ENCODE measurements at regions not wholly inside any gene's neighbourhood (a gene's known extent, or its start where the extent isn't known, plus 50 kb on each side); places are given as distances from the start of the nearest gene placed in this dataset.

DNA sequence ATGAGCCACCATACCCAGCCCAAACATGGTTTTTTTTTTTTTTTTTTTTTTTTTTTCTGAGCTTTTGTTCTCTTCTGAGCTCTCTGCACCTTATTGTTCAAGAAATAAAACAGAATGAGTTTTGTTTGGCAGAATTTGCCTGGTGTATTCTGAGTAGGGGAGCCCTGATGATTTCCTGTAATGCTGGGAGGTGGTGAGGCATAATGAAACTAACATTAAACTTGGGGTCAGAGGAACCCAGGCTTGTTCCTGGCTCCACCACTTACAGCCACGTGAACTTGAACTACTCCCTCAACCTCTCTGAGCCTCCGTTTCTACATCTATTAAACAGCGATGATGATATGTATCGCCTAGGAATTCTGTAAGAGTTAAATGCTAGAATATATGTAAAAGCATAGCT, 276.3 kb upstream of the CRY1 start:
- TF ChIP-seq, protein P1, sequence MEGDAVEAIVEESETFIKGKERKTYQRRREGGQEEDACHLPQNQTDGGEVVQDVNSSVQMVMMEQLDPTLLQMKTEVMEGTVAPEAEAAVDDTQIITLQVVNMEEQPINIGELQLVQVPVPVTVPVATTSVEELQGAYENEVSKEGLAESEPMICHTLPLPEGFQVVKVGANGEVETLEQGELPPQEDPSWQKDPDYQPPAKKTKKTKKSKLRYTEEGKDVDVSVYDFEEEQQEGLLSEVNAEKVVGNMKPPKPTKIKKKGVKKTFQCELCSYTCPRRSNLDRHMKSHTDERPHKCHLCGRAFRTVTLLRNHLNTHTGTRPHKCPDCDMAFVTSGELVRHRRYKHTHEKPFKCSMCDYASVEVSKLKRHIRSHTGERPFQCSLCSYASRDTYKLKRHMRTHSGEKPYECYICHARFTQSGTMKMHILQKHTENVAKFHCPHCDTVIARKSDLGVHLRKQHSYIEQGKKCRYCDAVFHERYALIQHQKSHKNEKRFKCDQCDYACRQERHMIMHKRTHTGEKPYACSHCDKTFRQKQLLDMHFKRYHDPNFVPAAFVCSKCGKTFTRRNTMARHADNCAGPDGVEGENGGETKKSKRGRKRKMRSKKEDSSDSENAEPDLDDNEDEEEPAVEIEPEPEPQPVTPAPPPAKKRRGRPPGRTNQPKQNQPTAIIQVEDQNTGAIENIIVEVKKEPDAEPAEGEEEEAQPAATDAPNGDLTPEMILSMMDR (conservative IDR thresholded peaks at IDR 0.05; ENCODE audit: low read depth, low read length): no peak
- TF ChIP-seq EZH2 (IDR thresholded peaks at IDR 0.05; ENCODE audit: borderline replicate concordance, low read depth, low read length, poor library complexity, severe bottlenecking): no peak
- Histone ChIP-seq H3K27ac (ENCODE audit: low read depth, low read length, poor library complexity, severe bottlenecking) (no peak overlapping the region), H3K9me3 (ENCODE audit: low read depth, low read length, poor library complexity, severe bottlenecking) (no peaks in the 10 kb centered on the region), H3K36me3 (ENCODE audit: insufficient read depth, low read length, poor library complexity, severe bottlenecking) (no peaks in the 10 kb centered on the region), H3K4me1 (ENCODE audit: insufficient read depth, low read length, poor library complexity, severe bottlenecking) (peaks cover 54% of the 10 kb centered on the region), H3K4me3 (ENCODE audit: low read depth, low read length, poor library complexity, severe bottlenecking) (no peak overlapping the region), H3K27me3 (replicated peaks; ENCODE audit: insufficient read depth, low read depth, low read length, poor library complexity) (no peaks in the 10 kb centered on the region)
- intact Hi-C loops (cut with micrococcal nuclease; ENCODE audit: unreplicated experiment): loop anchor here (5.0 kb wide), 1 partner anchor 47 kb away; no protein-coding TSS in a partner anchor
- CTCF ChIA-PET: no interaction called here
- no TSS peak for BruUV-seq (replicated peaks)
- no peak for DNase-seq (ENCODE audit: low spot score)
- POLR2A ChIA-PET (ENCODE audit: low non-redundant PET): no interaction called here

DNA sequence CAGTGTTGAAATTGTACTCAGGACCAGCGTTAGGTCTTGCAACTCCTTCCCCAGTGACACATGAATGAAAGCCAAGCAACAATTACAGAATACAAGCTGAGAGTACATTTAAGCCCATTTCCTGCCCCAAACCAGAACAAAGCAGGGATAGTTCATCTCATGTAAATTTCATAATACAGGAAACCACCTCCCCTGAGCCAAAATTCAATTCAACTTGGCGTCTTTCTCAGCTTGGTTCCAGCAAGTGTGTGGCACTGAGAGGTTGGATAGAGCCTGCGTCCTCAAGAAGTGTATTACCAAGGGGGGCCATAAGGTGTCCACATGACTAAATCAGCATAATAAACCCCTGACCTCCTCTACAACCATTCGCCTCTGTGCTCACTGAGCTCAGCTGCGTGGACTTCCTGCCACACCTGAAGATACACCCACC, 278.9 kb upstream of the CRY1 start:
- Histone ChIP-seq H3K27ac (ENCODE audit: low read depth, low read length, poor library complexity, severe bottlenecking) (no peak overlapping the region), H3K9me3 (ENCODE audit: low read depth, low read length, poor library complexity, severe bottlenecking) (no peaks in the 10 kb centered on the region), H3K4me3 (ENCODE audit: low read depth, low read length, poor library complexity, severe bottlenecking) (no peak overlapping the region), H3K36me3 (ENCODE audit: insufficient read depth, low read length, poor library complexity, severe bottlenecking) (no peaks in the 10 kb centered on the region), H3K27me3 (replicated peaks; ENCODE audit: insufficient read depth, low read depth, low read length, poor library complexity) (no peaks in the 10 kb centered on the region), H3K4me1 (ENCODE audit: insufficient read depth, low read length, poor library complexity, severe bottlenecking) (peaks cover 56% of the 10 kb centered on the region)
- BruUV-seq (replicated peaks): no TSS peak
- POLR2A ChIA-PET (ENCODE audit: low non-redundant PET): no interaction called here
- peak; percentile 97 for DNase-seq (ENCODE audit: low spot score)
- intact Hi-C loops (cut with micrococcal nuclease; ENCODE audit: unreplicated experiment): loop anchor here (5.0 kb wide), 1 partner anchor 50 kb away; no protein-coding TSS in a partner anchor
- CTCF ChIA-PET: interaction anchor here (0.7 to 2.3 kb wide), 3 partner anchors 30 to 240 kb away, joined by 3 to 11 read pairs (median 4); no protein-coding TSS in a partner anchor
- TF ChIP-seq, protein P1 (conservative IDR thresholded peaks at IDR 0.05; ENCODE audit: low read depth, low read length): peak; percentile 32
- TF ChIP-seq EZH2 (IDR thresholded peaks at IDR 0.05; ENCODE audit: borderline replicate concordance, low read depth, low read length, poor library complexity, severe bottlenecking): no peak

DNA sequence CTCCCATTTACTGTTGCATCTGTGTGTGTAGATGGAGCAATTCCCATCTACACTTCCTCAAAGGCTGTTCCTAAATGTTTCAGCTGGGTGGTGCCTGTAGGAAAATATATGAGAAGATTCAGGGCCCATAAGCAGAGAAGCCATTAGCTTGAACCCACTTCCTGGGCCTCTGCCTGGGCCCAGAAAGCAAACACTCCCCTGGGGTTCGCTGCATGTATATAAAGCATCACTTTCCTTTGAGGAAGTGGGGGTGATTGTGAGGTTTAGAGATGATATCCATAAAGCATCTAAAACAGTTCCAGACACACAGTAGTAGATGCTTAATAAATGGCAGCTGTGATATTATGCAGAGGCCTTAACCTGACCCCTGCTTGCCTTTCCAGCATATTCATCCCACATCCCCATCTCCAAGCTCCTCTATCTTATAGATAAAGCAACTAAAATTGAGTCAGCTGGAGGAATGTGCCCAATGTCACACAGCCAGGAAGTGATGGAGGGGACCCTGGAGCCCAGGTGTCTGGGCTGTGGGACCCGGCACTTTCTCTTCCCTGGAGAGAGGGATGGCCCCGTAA, 280.0 kb upstream of the CRY1 start:
- CTCF ChIA-PET: interaction anchor here (2.3 kb wide), 1 partner anchor 29 kb away, joined by 11 read pairs; no protein-coding TSS in a partner anchor
- H3K4me1 ChIP-seq (ENCODE audit: insufficient read depth, low read length, poor library complexity, severe bottlenecking): peaks cover 54% of the 10 kb centered on the region
- peak overlapping the region; percentile 47 for H3K27ac ChIP-seq (ENCODE audit: low read depth, low read length, poor library complexity, severe bottlenecking)
- BruUV-seq (replicated peaks): no TSS peak
- H3K4me3 ChIP-seq (ENCODE audit: low read depth, low read length, poor library complexity, severe bottlenecking): no peak overlapping the region
- TF ChIP-seq, protein P1 (conservative IDR thresholded peaks at IDR 0.05; ENCODE audit: low read depth, low read length): no peak
- H3K36me3 ChIP-seq (ENCODE audit: insufficient read depth, low read length, poor library complexity, severe bottlenecking): no peaks in the 10 kb centered on the region
- H3K9me3 ChIP-seq (ENCODE audit: low read depth, low read length, poor library complexity, severe bottlenecking): no peaks in the 10 kb centered on the region
- intact Hi-C loops (cut with micrococcal nuclease; ENCODE audit: unreplicated experiment): loop anchor here (5.0 kb wide), 1 partner anchor 51 kb away; no protein-coding TSS in a partner anchor
- no peaks in the 10 kb centered on the region for H3K27me3 ChIP-seq (replicated peaks; ENCODE audit: insufficient read depth, low read depth, low read length, poor library complexity)
- peak; percentile 76 for DNase-seq (ENCODE audit: low spot score)
- POLR2A ChIA-PET (ENCODE audit: low non-redundant PET): interaction anchor here (0.6 kb wide), 1 partner anchor 135 kb away, joined by 12 read pairs; no protein-coding TSS in a partner anchor
